ENCODE measurements at regions not wholly inside any gene's neighbourhood (a gene's known extent, or its start where the extent isn't known, plus 50 kb on each side); places are given as distances from the start of the nearest gene placed in this dataset.

DNA sequence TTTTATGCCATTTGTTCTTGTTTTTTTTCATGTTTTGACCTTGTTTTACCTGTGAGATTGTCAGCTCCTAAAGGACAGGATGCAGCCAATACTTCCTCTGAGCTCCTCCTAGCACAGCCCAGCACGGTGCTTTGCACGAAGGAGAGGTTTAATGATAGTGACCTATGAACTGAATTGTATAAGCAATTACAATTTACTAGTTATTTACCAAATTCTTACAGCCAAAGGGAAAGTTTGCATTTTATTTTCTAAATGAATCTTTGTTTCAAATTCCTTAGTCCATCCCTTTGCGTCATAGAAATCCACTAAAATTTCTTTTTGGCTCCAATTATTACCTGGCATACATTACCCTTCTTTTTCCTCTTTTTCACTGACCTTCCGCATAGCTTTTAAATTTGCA, 326.1 kb downstream of the TDRD15 start:
- no peak overlapping the region for H4K8ac ChIP-seq (ENCODE audit: low read depth in 2 of 2, low read length in 2 of 2)
- no peak overlapping the region for H4K5ac ChIP-seq (ENCODE audit: low read depth, low read length)
- H3K9me3 ChIP-seq (ENCODE audit: control insufficient read depth, insufficient read depth, low read length): no peaks in the 10 kb centered on the region
- no peak overlapping the region for H3K23ac ChIP-seq (ENCODE audit: low read depth, low read length)
- H2BK5ac ChIP-seq (ENCODE audit: low read depth, low read length, poor library complexity, severe bottlenecking): no peak overlapping the region
- BruUV-seq (replicated peaks): no TSS peak
- ChIA-PET POLR2A (ENCODE audit: unreplicated experiment) (no interaction called here), CTCF (no interaction called here)
- dilution Hi-C loops (cut with HindIII; ENCODE audit: low sequenced_read_pairs, unreplicated experiment): no loop called here
- no peak overlapping the region for H3K4me3 ChIP-seq (ENCODE audit: insufficient read depth, low read depth, low read length)
- TF ChIP-seq CHD1 (IDR thresholded peaks at IDR 0.05; ENCODE audit: low read depth, low read length) (no peak), NFE2L2 (IDR thresholded peaks at IDR 0.05; ENCODE audit: low read depth, low read length) (no peak), MXI1 (IDR thresholded peaks at IDR 0.05; ENCODE audit: borderline replicate concordance, low read depth, low read length) (no peak), RFX5 (IDR thresholded peaks at IDR 0.05; ENCODE audit: low read depth, low read length) (no peak), BHLHE40 (IDR thresholded peaks at IDR 0.05; ENCODE audit: low read depth, low read length) (no peak), FOS (IDR thresholded peaks at IDR 0.05; ENCODE audit: low read depth, low read length) (no peak), MAFK (IDR thresholded peaks at IDR 0.05; ENCODE audit: low read depth, low read length) (no peak), SMC3 (IDR thresholded peaks at IDR 0.05; ENCODE audit: low read depth, low read length) (no peak), USF2 (IDR thresholded peaks at IDR 0.05; ENCODE audit: low read depth, low read length) (no peak), RCOR1 (IDR thresholded peaks at IDR 0.05; ENCODE audit: insufficient replicate concordance, low read length) (no peak), MAZ (IDR thresholded peaks at IDR 0.05; ENCODE audit: borderline replicate concordance, low read depth, low read length) (no peak), RAD21 (IDR thresholded peaks at IDR 0.05; ENCODE audit: low read length) (no peak)
- TF ChIP-seq, protein P1, sequence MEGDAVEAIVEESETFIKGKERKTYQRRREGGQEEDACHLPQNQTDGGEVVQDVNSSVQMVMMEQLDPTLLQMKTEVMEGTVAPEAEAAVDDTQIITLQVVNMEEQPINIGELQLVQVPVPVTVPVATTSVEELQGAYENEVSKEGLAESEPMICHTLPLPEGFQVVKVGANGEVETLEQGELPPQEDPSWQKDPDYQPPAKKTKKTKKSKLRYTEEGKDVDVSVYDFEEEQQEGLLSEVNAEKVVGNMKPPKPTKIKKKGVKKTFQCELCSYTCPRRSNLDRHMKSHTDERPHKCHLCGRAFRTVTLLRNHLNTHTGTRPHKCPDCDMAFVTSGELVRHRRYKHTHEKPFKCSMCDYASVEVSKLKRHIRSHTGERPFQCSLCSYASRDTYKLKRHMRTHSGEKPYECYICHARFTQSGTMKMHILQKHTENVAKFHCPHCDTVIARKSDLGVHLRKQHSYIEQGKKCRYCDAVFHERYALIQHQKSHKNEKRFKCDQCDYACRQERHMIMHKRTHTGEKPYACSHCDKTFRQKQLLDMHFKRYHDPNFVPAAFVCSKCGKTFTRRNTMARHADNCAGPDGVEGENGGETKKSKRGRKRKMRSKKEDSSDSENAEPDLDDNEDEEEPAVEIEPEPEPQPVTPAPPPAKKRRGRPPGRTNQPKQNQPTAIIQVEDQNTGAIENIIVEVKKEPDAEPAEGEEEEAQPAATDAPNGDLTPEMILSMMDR (conservative IDR thresholded peaks at IDR 0.05; ENCODE audit: low read depth, low read length): no peak
- TF ChIP-seq, protein P2, sequence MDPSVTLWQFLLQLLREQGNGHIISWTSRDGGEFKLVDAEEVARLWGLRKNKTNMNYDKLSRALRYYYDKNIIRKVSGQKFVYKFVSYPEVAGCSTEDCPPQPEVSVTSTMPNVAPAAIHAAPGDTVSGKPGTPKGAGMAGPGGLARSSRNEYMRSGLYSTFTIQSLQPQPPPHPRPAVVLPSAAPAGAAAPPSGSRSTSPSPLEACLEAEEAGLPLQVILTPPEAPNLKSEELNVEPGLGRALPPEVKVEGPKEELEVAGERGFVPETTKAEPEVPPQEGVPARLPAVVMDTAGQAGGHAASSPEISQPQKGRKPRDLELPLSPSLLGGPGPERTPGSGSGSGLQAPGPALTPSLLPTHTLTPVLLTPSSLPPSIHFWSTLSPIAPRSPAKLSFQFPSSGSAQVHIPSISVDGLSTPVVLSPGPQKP (IDR thresholded peaks at IDR 0.05; ENCODE audit: borderline replicate concordance, low read depth, low read length): no peak
- 100% methylated on average over 1 of the region's 4 CpGs; no CpG with 5 or more reads in 1 of the 2 experiments for WGBS, 2 experiments (ENCODE audit: extremely low coverage in 2 of 2, insufficient read length in 1 of 2)
- no peaks in the 10 kb centered on the region for H3K36me3 ChIP-seq (ENCODE audit: control insufficient read depth, insufficient read depth, low read length)
- H3K4me2 ChIP-seq (ENCODE audit: low read depth, low read length): no peak overlapping the region
- H2AK5ac ChIP-seq (ENCODE audit: low read depth, low read length): no peak overlapping the region
- ATAC-seq (ENCODE audit: low read depth) (no peak), DNase-seq (no peak)
- no peak overlapping the region for H2AFZ ChIP-seq (replicated peaks; ENCODE audit: low read length, poor library complexity)
- H3K27ac ChIP-seq (ENCODE audit: insufficient read depth, low read length): no peak overlapping the region
- no peak overlapping the region for H4K91ac ChIP-seq (ENCODE audit: insufficient read depth, low read depth, low read length)
- no peak overlapping the region for H2BK120ac ChIP-seq (ENCODE audit: low read depth, low read length)
- in situ Hi-C loops (cut with MboI; ENCODE audit: low sequenced_read_pairs): no loop called here
- no peak overlapping the region for H3K56ac ChIP-seq (ENCODE audit: extremely low read depth, insufficient read depth, low read length)
- intact Hi-C loops (cut with micrococcal nuclease): no loop called here
- no peak overlapping the region for H3K4ac ChIP-seq (ENCODE audit: low read depth, low read length)
- no peak overlapping the region; the same call in 1 of the 2 replicates for H2BK20ac ChIP-seq (ENCODE audit: low read depth, low read length)
- peaks cover 15% of the 10 kb centered on the region for H3K9me1 ChIP-seq (ENCODE audit: insufficient read depth, low read length)
- H2AK9ac ChIP-seq (replicated peaks; ENCODE audit: low read depth, low read length, poor library complexity): no peak overlapping the region
- peaks cover 21% of the 10 kb centered on the region; the same call in 1 of the 2 replicates for H3K4me1 ChIP-seq (ENCODE audit: control insufficient read depth, insufficient read depth, low read length)
- H3K79me1 ChIP-seq (ENCODE audit: low read depth in 1 of 2, low read length in 2 of 2): no peaks in the 10 kb centered on the region
- H4K20me1 ChIP-seq (ENCODE audit: insufficient read depth, low read length): no peaks in the 10 kb centered on the region
- H2BK15ac ChIP-seq (ENCODE audit: low read depth, low read length): no peak overlapping the region
- H3K9ac ChIP-seq (ENCODE audit: low read depth, low read length): no peak overlapping the region
- no peak overlapping the region for H3K18ac ChIP-seq (ENCODE audit: low read depth, low read length)
- no peak overlapping the region for H3K14ac ChIP-seq (replicated peaks; ENCODE audit: low read depth, low read length)
- H3K27me3 ChIP-seq (ENCODE audit: control insufficient read depth, insufficient read depth, low read length): no peaks in the 10 kb centered on the region

Measured in IMR-90 (cell line).